Tibial nerve (tissue), 4 donors: ENCODE measurements at regions not wholly inside any gene's neighbourhood (a gene's known extent, or its start where the extent isn't known, plus 50 kb on each side); places are given as distances from the start of the nearest gene placed in this dataset.

ENCODE experiments used
- DNase-seq, 2 donors: peaks; one replicate each; pipeline ENCODE4 v3.0.0-alpha.2; 2019; ENCODE audit warnings: low spot score in 2 of 2
- H3K27ac ChIP-seq, 4 donors: fragments of 200-600 bp; sonication (generic) in 3 of 4; one replicate each; pipeline ENCODE4 v1.5.1; 2017 to 2019; ENCODE audit warnings: mild to moderate bottlenecking in 1 of 4
- H3K27me3 ChIP-seq, 2 donors: fragments of 200-600 bp; sonication (generic) in 1 of 2; one replicate each; pipeline versions ENCODE4 v1.5.1 to v1.6.0; 2017 to 2019
- H3K36me3 ChIP-seq, 3 donors: fragments of 200-600 bp; sonication (generic); one replicate each; pipeline ENCODE4 v1.5.1; 2018 to 2019
- H3K4me1 ChIP-seq, 4 donors: fragments of 200-600 bp; sonication (generic) in 3 of 4; one replicate each; pipeline ENCODE4 v1.5.1; 2017 to 2019
- H3K4me3 ChIP-seq, 4 donors: fragments of 200-600 bp; sonication (generic) in 3 of 4; one replicate each; pipeline ENCODE4 v1.5.1; 2017 to 2019; ENCODE audit warnings: mild to moderate bottlenecking in 1 of 4, moderate library complexity in 1 of 4
- H3K9me3 ChIP-seq, 4 donors: fragments of 200-600 bp; sonication (generic) in 3 of 4; one replicate each; pipeline ENCODE4 v1.5.1; 2017 to 2019
- EP300 ChIP-seq, 2 donors: sonication (generic); formaldehyde crosslinking; IDR thresholded peaks; one replicate each; pipeline ENCODE4 v1.6.1; 2017; ENCODE audit warnings: antibody characterized with exemption in 2 of 2, mild to moderate bottlenecking in 1 of 2
- POLR2A ChIP-seq, 2 donors: fragments of 450-650 bp; IDR thresholded peaks; one replicate each; pipeline ENCODE4 v1.6.1; 2017; ENCODE audit warnings: antibody characterized with exemption in 2 of 2, mild to moderate bottlenecking in 2 of 2, moderate library complexity in 2 of 2
- WGBS, 2 donors: methylation state at CpG; one replicate each; pipeline ENCODE4 v1.1.5; 2018; 5-methylcytosine and 5-hydroxymethylcytosine counted together
- TF ChIP-seq, protein P1 (sequence below), 5 experiments: fragments of 200-600 bp in 3 of 5; fragments of 450-650 bp in 2 of 5; sonication (generic) in 3 of 5; IDR thresholded peaks; one replicate each; pipeline ENCODE4 v1.5.1; 2016 to 2019; ENCODE audit warnings: antibody characterized with exemption in 5 of 5, mild to moderate bottlenecking in 3 of 5, moderate library complexity in 2 of 5

DNA sequence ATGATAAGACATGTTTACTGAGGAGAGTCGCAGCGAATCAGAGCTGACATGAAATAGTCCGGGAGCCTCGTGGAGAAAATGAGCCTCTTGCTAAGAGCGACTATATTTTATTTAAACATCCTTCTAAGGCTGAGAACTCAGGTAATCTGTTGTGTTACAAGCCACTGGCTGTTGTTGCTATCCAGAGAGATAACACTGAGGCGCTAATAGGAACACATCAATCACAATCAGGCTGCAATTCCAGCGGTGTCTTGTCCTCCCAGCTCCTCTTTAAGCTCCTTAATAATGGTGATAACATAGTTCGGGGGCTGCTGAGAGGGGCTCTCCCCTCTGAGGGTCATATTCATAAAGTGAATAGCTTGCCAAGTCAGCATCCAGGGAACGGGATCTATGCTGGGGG, 95.1 kb downstream of the INSIG2 start:
- no peak for TF ChIP-seq POLR2A (IDR thresholded peaks at IDR 0.05)
- TF ChIP-seq, protein P1, sequence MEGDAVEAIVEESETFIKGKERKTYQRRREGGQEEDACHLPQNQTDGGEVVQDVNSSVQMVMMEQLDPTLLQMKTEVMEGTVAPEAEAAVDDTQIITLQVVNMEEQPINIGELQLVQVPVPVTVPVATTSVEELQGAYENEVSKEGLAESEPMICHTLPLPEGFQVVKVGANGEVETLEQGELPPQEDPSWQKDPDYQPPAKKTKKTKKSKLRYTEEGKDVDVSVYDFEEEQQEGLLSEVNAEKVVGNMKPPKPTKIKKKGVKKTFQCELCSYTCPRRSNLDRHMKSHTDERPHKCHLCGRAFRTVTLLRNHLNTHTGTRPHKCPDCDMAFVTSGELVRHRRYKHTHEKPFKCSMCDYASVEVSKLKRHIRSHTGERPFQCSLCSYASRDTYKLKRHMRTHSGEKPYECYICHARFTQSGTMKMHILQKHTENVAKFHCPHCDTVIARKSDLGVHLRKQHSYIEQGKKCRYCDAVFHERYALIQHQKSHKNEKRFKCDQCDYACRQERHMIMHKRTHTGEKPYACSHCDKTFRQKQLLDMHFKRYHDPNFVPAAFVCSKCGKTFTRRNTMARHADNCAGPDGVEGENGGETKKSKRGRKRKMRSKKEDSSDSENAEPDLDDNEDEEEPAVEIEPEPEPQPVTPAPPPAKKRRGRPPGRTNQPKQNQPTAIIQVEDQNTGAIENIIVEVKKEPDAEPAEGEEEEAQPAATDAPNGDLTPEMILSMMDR (IDR thresholded peaks at IDR 0.05) = no peak
- no peak for TF ChIP-seq EP300 (IDR thresholded peaks at IDR 0.05)
- Histone ChIP-seq H3K4me3 (no peak overlapping the region), H3K4me1 (peaks cover 0 to 9% (median 6%) of the 10 kb centered on the region in 4 donors), H3K36me3 (no peaks in the 10 kb centered on the region), H3K27ac (no peak overlapping the region), H3K9me3 (no peaks in the 10 kb centered on the region), H3K27me3 (no peaks in the 10 kb centered on the region)
- no peak for DNase-seq
- WGBS, 2 donors = 50 to 53% methylated on average over 9 of the region's 9 CpGs

DNA sequence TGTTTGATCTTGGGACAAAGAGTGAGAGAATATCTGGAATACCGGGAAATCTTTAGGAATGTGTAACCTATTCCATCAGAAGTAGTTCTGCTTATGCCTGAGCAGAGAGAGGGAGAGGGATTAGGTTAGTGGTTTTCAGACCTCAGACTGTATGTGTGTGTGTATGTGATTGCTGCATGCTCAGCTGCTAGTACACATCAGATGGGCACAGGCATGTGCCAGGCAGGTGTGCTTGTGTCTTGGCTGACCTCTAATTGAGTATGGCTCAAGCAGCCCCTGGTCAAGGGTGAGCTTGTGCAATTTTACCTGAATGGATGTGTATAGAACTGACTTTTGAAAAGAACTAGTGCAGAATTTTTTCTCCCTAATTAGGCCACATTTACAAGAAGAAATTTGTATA, 91.2 kb downstream of the INSIG2 start:
- WGBS, 2 donors = 91 to 96% methylated on average over 1 of the region's 1 CpG
- Histone ChIP-seq H3K27me3 (no peaks in the 10 kb centered on the region), H3K4me3 (no peak overlapping the region), H3K36me3 (no peaks in the 10 kb centered on the region), H3K27ac (no peak overlapping the region), H3K4me1 (no peaks in the 10 kb centered on the region), H3K9me3 (no peaks in the 10 kb centered on the region)
- no peak for DNase-seq
- TF ChIP-seq EP300 (IDR thresholded peaks at IDR 0.05) (no peak), POLR2A (IDR thresholded peaks at IDR 0.05) (no peak)
- TF ChIP-seq, protein P1 (IDR thresholded peaks at IDR 0.05) = no peak

DNA sequence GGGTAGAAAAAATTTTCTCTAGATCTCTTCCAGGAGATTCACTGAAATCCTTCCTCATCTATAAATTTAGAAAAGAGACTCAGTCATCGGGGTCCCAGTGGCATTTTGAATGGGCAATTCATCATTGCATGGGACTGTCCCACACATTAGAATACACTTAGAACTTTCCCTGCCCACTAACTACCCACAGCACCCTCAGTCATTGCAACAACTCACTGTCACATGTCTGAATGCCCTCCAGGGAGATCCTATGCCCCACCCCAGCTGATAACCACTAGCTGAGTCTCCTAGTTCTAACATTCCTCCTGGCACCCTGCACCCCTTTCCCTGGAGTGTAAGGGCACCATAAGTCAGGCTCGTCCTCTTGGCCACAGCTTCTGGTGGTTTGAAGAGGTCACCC, 89.6 kb downstream of the INSIG2 start:
- TF ChIP-seq EP300 (IDR thresholded peaks at IDR 0.05) (no peak), POLR2A (IDR thresholded peaks at IDR 0.05) (no peak)
- TF ChIP-seq, protein P1 (IDR thresholded peaks at IDR 0.05) = no peak
- H3K27me3 ChIP-seq = no peaks in the 10 kb centered on the region
- no peaks in the 10 kb centered on the region for H3K9me3 ChIP-seq
- 26 to 53% methylated on average over 2 of the region's 2 CpGs for WGBS, 2 donors
- H3K27ac ChIP-seq = no peak overlapping the region
- no peaks in the 10 kb centered on the region for H3K4me1 ChIP-seq
- no peaks in the 10 kb centered on the region for H3K36me3 ChIP-seq
- no peak overlapping the region for H3K4me3 ChIP-seq
- DNase-seq = no peak

DNA sequence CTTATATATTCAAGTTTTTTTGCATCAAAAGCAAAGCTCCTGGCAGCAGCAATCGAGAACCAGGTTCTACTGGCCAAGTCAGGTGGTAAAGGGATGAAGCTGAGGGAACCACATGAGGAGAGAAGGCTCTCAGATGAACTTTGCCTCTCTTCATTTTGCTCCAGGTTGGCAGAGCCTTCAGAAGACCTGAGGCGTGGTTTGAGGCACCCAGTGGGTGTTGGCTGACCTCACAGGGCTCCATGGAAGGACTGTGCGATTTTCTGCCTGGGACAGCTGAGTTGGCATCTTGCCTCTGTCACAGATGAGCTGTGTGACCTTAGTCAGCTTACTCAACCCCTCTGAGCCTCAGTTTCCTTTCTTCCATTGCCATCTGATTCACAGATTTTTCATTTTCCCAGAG, 89.0 kb downstream of the INSIG2 start:
- Histone ChIP-seq H3K9me3 (no peaks in the 10 kb centered on the region), H3K4me1 (no peaks in the 10 kb centered on the region), H3K36me3 (no peaks in the 10 kb centered on the region), H3K27ac (no peak overlapping the region), H3K4me3 (no peak overlapping the region), H3K27me3 (no peaks in the 10 kb centered on the region)
- TF ChIP-seq POLR2A (IDR thresholded peaks at IDR 0.05) (no peak), EP300 (IDR thresholded peaks at IDR 0.05) (no peak)
- TF ChIP-seq, protein P1 (IDR thresholded peaks at IDR 0.05) = no peak
- DNase-seq = no peak
- 48 to 56% methylated on average over 3 of the region's 3 CpGs for WGBS, 2 donors

DNA sequence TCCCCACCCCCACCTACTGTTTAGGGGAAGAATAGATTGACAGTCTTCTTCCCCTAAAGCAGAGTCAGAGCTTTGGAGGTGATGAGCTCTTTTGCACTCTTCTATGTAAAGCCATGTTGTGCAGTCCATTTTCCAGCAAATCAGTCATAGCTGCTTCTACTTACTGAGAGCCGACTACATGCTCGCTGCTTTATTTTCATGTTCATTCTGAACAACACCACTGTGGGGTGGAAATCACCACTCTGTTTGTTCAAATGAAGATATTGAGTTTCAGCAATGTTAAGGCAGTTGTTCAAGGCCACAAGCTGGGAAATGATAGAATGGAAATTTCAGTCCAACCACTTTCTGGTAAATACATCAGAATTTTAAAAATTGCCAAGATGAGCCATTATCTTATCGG, 88.3 kb downstream of the INSIG2 start:
- TF ChIP-seq, protein P1 (IDR thresholded peaks at IDR 0.05) = no peak
- no peak for TF ChIP-seq EP300 (IDR thresholded peaks at IDR 0.05)
- TF ChIP-seq POLR2A (IDR thresholded peaks at IDR 0.05) = no peak
- no peaks in the 10 kb centered on the region for H3K4me1 ChIP-seq
- H3K27me3 ChIP-seq = no peaks in the 10 kb centered on the region
- H3K9me3 ChIP-seq = no peaks in the 10 kb centered on the region
- WGBS, 2 donors = 74 to 81% methylated on average over 3 of the region's 3 CpGs
- no peak overlapping the region for H3K4me3 ChIP-seq
- DNase-seq = no peak
- H3K36me3 ChIP-seq = no peaks in the 10 kb centered on the region
- no peak overlapping the region for H3K27ac ChIP-seq
